ENCODE measurements at regions not wholly inside any gene's neighbourhood (a gene's known extent, or its start where the extent isn't known, plus 50 kb on each side); places are given as distances from the start of the nearest gene placed in this dataset.

GRCh38 chr4:57665806-57666205 lies 555.6 kb upstream of the IGFBP7 start:
- TF ChIP-seq CTCF (IDR thresholded peaks at IDR 0.05; ENCODE audit: insufficient read depth, low read depth, low read length, missing control alignments): no peak
- no peak for DNase-seq (ENCODE audit: low read depth)
- no peak overlapping the region for H3K4me3 ChIP-seq (ENCODE audit: low read length)

- H3K4me3 ChIP-seq (ENCODE audit: low read length): no peak overlapping the region
- no peak for TF ChIP-seq CTCF (IDR thresholded peaks at IDR 0.05; ENCODE audit: insufficient read depth, low read depth, low read length, missing control alignments)
- DNase-seq (ENCODE audit: low read depth): no peak
Observed at GRCh38 chr4:57661517-57662090, 551.4 kb upstream of the IGFBP7 start.

GRCh38 chr4:57658673-57659072 lies 548.5 kb upstream of the IGFBP7 start:
- no peak for TF ChIP-seq CTCF (IDR thresholded peaks at IDR 0.05; ENCODE audit: insufficient read depth, low read depth, low read length, missing control alignments)
- no peak for DNase-seq (ENCODE audit: low read depth)
- H3K4me3 ChIP-seq (ENCODE audit: low read length): no peak overlapping the region

- H3K4me3 ChIP-seq (ENCODE audit: low read length): no peak overlapping the region
- DNase-seq (ENCODE audit: low read depth): no peak
- TF ChIP-seq CTCF (IDR thresholded peaks at IDR 0.05; ENCODE audit: insufficient read depth, low read depth, low read length, missing control alignments): no peak
Observed at GRCh38 chr4:57658188-57658587, 548.0 kb upstream of the IGFBP7 start.

- DNase-seq (ENCODE audit: low read depth): no peak
- no peak for TF ChIP-seq CTCF (IDR thresholded peaks at IDR 0.05; ENCODE audit: insufficient read depth, low read depth, low read length, missing control alignments)
- no peak overlapping the region for H3K4me3 ChIP-seq (ENCODE audit: low read length)
Observed at GRCh38 chr4:57655342-57655741, 545.2 kb upstream of the IGFBP7 start.

GRCh38 chr4:57652779-57653178 lies 542.6 kb upstream of the IGFBP7 start:
- TF ChIP-seq CTCF (IDR thresholded peaks at IDR 0.05; ENCODE audit: insufficient read depth, low read depth, low read length, missing control alignments): no peak
- no peak overlapping the region for H3K4me3 ChIP-seq (ENCODE audit: low read length)
- DNase-seq (ENCODE audit: low read depth): no peak

GRCh38 chr4:57640391-57641100 lies 530.4 kb upstream of the IGFBP7 start:
- no peak for TF ChIP-seq CTCF (IDR thresholded peaks at IDR 0.05; ENCODE audit: insufficient read depth, low read depth, low read length, missing control alignments)
- H3K4me3 ChIP-seq (ENCODE audit: low read length): no peak overlapping the region
- DNase-seq (ENCODE audit: low read depth): no peak
